ENCODE measurements at regions not wholly inside any gene's neighbourhood (a gene's known extent, or its start where the extent isn't known, plus 50 kb on each side); places are given as distances from the start of the nearest gene placed in this dataset.
A peak's percentile ranks its signal among the peaks of the same experiment; 100 is the strongest.
"Not testable (repeated sequence)": the region's sequence is repeated elsewhere in the genome, so short reads cannot be mapped to it uniquely, and the experiment has no call there.

DNA sequence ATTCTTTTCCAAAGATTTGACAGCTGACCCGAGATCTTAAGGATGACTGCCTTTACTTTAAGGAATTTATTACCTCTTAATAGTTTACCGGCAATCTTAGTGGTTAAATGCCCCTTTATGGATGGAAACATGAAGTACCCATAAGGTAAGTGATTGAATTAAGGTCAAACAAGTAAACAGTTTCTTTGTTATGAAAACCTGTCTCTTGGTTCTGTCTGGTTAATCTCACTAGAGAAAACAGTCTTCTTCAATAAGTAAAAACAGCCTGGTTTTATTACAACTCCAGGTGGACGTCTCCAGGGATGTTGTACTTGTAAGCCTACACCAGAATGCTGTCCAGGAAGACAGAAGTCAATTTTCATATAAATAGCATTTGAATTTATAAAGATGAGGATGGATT lies 161.8 kb upstream of the MTPN start:
- no peak for DNase-seq (ENCODE audit: low read depth in 4 of 4, low spot score in 2 of 4)

GRCh38 chr7:136136906-136137454 lies 159.8 kb upstream of the MTPN start:
- DNase-seq (ENCODE audit: low read depth in 4 of 4, low spot score in 2 of 4) = no peak

GRCh38 chr7:136134503-136134902 lies 157.3 kb upstream of the MTPN start:
- no peak for DNase-seq (ENCODE audit: low read depth in 4 of 4, low spot score in 2 of 4)

DNA sequence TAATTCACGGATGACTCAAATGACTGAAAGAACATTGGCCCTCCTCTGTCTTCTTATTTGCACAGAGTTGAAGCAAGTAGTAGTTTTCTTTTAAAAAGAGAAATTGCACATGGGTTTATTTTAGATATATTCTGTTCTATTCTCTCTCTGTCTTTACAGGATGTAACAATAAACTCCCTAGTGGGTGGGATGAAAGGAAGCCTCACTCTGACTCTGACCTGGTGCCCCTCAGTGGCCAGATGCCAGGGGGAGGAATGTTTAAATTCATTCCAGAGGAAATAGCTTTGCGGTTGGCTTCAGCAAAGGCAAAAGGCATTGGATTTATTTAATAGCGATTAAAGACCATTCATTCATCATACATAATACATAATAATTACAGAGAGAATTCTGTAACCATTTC lies 156.4 kb upstream of the MTPN start:
- DNase-seq (ENCODE audit: low read depth in 4 of 4, low spot score in 2 of 4) = peak in 2 of 4 donors; percentile 48 to 52

DNA sequence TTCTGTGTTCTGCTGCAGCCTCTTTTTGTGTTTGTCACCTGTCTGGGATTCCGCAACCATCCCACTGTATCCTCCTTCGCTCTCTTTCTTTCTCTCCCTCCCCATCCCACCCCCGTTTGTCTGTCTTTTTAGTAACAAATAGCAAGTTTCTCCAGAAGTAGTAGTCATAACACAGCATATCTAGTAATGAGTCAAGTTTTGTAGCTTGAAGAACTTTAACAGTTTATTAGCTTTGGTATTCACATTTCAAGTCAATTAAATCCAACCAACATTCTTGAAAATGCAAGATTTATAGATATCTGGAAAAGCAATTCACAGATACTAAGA lies 154.1 kb upstream of the MTPN start:
- no peak for DNase-seq (ENCODE audit: low read depth in 4 of 4, low spot score in 2 of 4)

GRCh38 chr7:136130511-136131303 lies 153.5 kb upstream of the MTPN start:
- no peak for DNase-seq (ENCODE audit: low read depth in 4 of 4, low spot score in 2 of 4)

GRCh38 chr7:136128050-136128449 lies 150.9 kb upstream of the MTPN start:
- no peak for DNase-seq (ENCODE audit: low read depth in 4 of 4, low spot score in 2 of 4)

- no peak for DNase-seq (ENCODE audit: low read depth in 4 of 4, low spot score in 2 of 4)
These were observed 146.2 kb upstream of the MTPN start for GRCh38 chr7:136123352-136123751.

DNA sequence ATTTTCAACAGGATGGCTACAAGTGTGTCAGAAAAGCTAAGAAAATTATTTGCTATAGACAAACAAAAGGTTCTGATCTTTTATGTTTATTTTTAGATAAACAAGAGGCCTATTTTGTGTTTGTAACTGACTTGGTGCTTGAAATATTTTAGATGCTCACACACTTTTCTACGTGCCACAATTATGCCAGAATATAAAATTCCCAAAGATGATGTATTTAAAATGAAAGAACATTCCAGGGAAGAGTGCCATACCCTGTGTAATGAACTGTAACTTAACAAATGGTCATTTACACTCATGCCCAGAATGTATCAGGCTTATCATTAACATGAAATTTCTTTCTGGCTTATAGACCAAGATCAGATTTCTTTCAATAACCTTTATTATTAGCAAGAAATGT lies 144.9 kb upstream of the MTPN start:
- no peak for DNase-seq (ENCODE audit: low read depth in 4 of 4, low spot score in 2 of 4)

- DNase-seq (ENCODE audit: low read depth in 4 of 4, low spot score in 2 of 4) = no peak
These were observed 140.4 kb upstream of the MTPN start for GRCh38 chr7:136117539-136117938.

- no peak for DNase-seq (ENCODE audit: low read depth in 4 of 4, low spot score in 2 of 4)
These were observed 139.0 kb upstream of the MTPN start for GRCh38 chr7:136116186-136116585.

DNA sequence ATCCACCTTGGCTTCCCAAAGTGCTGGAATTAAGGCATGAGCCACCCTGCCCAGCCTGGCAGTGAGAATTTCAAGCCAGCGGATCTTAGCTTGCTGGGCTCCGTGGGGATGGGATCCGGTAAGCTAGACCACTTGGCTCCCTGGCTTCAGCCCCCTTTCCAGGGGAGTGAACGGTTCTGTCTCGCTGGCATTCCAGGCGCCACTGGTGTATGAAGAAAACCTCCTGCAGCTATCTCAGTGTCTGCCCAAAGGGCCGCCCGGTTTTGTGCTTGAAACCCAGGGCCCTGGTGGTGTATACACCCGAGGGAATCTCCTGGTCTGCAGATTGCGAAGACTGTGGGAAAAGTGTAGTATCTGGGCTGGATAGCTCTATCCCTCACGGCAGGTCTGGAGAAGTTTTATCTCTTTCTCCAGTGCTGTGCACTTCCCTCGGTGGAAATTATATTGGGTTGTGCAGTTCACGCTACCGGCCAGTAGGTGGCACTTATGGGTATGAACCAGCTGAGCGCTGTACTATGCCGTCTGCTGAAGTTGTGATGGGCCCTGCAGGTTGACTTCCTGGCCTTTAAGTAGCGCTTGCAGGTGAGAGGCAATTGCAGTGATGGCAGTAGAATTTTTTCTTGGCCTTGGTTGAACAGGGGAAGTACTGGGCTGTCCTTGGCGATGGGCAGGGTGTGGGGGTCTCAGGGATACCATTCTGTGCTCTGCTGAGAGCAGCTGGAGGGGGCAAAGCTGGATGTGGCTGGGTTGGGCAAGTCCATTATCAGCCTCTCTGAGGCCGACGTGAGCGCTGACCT lies 138.0 kb upstream of the MTPN start:
- DNase-seq (ENCODE audit: low read depth in 4 of 4, low spot score in 2 of 4) = no peak

DNA sequence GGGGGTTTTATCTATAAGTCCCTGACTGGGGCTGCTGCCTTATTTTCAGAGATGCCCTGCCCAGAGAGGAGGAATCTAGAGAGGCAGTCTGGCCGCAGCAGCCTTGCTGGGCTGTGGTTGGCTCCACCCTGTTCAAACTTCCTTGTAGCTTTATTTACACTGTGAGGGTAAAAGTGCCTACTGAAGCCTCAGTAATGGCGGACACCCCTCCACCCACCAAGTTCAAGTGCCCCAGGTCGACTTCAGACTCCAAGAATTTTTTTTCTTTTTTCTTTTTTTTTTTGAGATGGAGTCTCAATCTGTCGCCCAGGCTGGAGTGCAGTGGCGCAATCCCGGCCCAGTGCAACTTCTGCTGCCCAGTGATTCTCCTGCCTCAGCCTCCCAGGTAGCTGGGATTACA lies 137.3 kb upstream of the MTPN start:
- not testable (repeated sequence) for DNase-seq (ENCODE audit: low read depth in 4 of 4, low spot score in 2 of 4)

GRCh38 chr7:136109037-136109436 lies 131.9 kb upstream of the MTPN start:
- DNase-seq (ENCODE audit: low read depth in 4 of 4, low spot score in 2 of 4) = not testable (repeated sequence)

GRCh38 chr7:136105191-136105590 lies 128.0 kb upstream of the MTPN start:
- no peak for DNase-seq (ENCODE audit: low read depth in 4 of 4, low spot score in 2 of 4)

- DNase-seq (ENCODE audit: low read depth in 4 of 4, low spot score in 2 of 4) = no peak
These were observed 127.1 kb upstream of the MTPN start for GRCh38 chr7:136104269-136104603.

- DNase-seq (ENCODE audit: low read depth in 4 of 4, low spot score in 2 of 4) = no peak
These were observed 126.5 kb upstream of the MTPN start for GRCh38 chr7:136103545-136104268.

DNA sequence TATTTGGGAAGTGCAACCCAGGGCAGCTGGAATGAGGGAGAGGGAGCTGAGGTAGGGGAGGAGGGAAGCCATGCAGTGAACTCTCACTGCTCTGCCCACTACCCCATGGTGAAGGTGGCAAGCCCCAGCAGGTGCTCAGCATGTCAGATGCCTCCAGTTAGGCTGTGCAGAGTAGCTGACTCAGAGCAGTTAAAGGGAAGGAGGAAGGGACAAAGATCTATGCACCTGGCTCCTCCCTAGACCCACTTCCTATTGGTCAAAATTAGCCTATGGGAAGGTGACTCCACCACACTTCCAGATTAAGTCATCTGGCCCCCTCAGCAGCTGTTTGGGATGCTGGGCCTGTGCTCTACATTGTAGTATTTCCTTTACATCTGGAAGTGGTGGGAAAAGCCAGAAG lies 125.7 kb upstream of the MTPN start:
- DNase-seq (ENCODE audit: low read depth in 4 of 4, low spot score in 2 of 4) = no peak

DNA sequence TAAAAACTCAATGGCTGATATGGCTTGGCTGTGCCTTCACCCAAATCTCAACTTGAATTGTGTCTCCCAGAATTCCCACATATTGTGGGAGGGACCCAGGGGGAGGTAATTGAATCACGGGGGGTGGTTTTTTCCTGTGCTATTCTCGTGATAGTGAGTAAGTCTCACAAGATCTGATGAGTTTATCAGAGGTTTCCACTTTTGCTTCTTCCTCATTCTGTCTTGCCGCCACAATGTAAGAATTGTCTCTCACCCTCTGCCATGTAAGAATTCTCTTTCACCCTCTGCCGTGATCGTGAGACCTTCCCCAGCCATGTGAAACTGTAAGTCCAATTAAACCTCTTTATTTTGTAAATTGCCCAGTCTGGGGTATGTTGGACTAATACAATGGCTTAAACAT lies 115.6 kb upstream of the MTPN start:
- DNase-seq (ENCODE audit: low read depth in 4 of 4, low spot score in 2 of 4) = not testable (repeated sequence)

GRCh38 chr7:136087881-136088280 lies 110.7 kb upstream of the MTPN start:
- no peak for DNase-seq (ENCODE audit: low read depth in 4 of 4, low spot score in 2 of 4)

DNA sequence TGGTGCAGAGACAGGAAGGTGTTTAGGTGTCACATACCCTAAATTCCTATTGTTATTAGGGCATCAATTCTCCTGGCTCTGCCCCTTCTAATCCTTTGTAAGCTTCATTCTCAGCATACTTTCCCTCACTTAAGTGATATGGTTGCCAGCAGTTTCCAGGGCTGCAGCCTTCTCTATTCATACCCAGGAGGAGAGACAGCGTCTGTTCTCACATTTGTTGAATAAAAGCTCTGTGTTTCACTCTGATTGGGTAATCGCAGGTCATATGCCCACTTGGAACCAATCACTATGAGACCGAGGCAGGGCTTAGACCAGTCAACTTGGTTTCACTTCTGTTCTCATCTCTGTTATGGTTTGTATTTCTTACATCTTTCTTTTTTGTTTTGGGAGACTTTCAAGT lies 109.6 kb upstream of the MTPN start:
- DNase-seq (ENCODE audit: low read depth in 4 of 4, low spot score in 2 of 4) = no peak

Measured in left renal cortex interstitium (tissue), 4 donors.